GM21717 (cell line): ENCODE measurements at regions not wholly inside any gene's neighbourhood (a gene's known extent, or its start where the extent isn't known, plus 50 kb on each side); places are given as distances from the start of the nearest gene placed in this dataset.
"Not testable (repeated sequence)": the region's sequence is repeated elsewhere in the genome, so short reads cannot be mapped to it uniquely, and the experiment has no call there.

Experiments
- ATAC-seq: cut with Tn5 transposase; IDR thresholded peaks from one replicate; pipeline ENCODE4 v1.9.1; 2021; ENCODE audit warnings: mild to moderate bottlenecking, moderate library complexity; ENCODE audit not compliant: unreplicated experiment

GRCh38 chr2:142668420-142668819 lies 209.0 kb upstream of the KYNU start:
- no peak for ATAC-seq

- ATAC-seq, result no peak
Observed at GRCh38 chr2:142665241-142665640, 212.2 kb upstream of the KYNU start.

DNA sequence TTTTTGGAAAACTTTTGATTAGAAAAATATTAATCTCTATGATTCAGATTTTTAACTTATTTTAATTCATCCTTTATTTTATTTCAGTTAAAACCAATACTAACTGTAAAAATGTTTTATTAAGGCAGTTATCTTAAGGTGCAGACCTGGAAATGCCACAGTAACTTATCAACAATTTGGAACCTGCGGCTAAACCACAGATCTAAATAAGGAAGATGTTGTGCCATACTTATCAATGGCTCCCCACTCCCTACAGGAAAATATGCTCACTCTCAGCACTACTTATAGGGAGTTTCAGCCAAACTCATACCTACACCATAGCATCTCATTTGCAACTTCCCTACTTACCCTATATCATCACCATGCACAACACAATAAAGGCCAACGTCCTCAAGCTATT lies 226.9 kb upstream of the KYNU start:
- no peak for ATAC-seq

DNA sequence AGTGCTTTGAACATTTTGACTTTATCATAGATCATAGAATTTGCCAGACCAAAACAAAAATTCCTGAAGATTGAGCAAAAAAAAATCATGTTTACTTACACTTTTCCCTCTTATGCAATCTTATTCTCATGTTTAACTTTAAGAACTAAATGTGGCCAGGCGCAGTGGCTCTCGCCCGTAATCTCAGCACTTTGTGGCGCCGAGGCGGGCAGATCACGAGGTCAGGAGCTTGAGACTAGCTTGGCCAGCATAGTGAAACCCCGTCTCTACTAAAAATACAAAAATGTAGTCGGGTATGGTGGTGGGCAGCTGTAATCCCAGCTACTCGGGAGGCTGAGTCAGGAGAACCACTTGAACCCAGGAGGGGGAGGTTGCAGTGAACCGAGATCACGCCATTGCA lies 227.9 kb upstream of the KYNU start:
- ATAC-seq, result no peak

DNA sequence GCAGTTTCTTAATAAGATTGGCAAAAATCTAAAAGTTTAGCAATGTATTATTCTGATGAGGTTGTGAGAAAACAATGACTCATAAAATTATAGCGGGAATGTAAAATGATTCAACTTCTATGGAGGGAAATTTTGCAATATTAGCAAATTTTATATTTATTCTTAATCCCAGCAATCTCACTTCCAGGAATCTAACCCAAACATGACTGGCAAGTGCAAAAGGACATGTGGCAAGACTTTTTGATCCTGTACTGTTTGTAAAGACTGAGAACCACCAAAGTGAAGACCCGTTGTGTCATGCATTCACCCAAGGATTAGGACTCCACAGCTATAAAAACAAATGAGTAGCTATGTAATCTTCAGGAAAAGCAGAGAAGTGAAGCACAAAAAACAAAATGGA lies 234.8 kb upstream of the KYNU start:
- no peak for ATAC-seq

DNA sequence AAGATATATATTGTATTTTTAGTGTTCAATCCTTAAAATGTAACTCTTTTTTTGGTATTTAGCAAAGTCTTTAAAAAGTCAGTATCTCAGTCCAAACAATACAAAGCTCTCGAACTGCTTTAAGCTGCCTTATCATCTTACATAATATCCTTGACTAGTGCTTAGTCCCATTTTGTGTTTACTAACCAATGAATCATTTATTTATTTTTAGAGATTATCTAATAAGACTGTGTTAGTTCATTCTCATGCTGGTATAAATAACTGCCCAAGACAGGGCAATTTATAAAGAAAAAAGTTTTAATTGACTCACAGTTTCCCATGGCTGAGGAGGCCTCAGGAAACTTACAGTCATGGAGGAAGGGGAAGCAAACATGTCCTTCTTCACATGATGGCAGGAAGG lies 248.3 kb upstream of the KYNU start:
- no peak for ATAC-seq

GRCh38 chr2:142621287-142621686 lies 256.2 kb upstream of the KYNU start:
- no peak for ATAC-seq

- no peak for ATAC-seq
Observed at GRCh38 chr2:142617461-142617860, 260.0 kb upstream of the KYNU start.

DNA sequence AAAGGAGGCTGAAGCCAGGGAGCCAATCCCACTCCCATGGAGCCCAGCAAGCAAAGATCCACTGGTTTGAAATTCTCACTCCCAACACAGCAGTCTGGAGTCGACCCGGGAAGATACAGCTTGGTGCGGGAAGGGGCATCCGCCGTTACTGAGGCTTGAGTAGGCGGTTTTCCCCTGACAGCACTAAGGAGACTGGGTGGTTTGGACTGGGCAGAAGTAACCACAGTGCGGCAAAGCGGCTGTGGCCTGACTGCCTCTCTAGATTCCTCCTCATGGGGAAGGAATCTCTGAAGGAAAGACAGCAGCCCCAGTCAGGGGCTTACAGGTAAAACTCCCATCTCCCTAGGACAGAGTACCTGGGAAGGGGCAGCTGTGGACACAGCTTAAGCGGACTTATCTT lies 261.6 kb upstream of the KYNU start:
- no peak for ATAC-seq

DNA sequence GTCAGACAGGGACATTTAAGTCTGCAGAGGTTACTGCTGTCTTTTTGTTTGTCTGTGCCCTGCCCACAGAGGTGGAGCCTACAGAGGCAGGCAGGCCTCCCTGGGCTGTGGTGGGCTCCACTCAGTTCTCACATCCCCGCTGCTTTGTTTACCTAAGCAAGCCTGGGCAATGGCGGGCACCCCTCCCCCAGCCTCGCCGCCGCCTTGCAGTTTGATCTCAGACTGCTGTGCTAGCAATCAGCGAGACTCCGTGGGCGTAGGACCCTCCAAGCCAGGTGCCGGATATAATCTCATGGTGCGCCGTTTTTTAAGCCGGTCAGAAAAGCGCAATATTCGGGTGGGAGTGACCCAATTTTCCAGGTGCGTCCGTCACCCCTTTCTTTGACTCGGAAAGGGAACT lies 264.3 kb upstream of the KYNU start:
- not testable (repeated sequence) for ATAC-seq

GRCh38 chr2:142605421-142605820 lies 272.0 kb upstream of the KYNU start:
- ATAC-seq, result no peak

DNA sequence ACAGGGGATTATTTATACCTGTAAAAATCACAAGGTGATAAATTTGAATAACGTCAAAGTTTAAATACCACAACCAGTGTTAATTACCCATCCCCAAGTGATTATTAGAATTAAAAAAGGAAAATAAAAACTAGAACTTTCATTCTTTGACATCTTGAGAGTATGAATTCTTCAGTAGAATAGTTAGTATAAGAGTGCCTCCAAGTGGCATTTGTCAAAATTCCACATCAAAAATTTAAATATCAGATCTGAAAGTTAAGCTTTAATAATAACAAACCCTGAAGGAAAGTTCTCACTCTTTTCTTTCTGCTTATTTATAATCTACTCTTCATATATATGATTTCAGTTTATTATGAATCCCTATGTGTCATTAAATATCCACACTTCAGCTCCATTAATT lies 273.7 kb upstream of the KYNU start:
- ATAC-seq, result no peak

- no peak for ATAC-seq
Observed at GRCh38 chr2:142602418-142602989, 275.0 kb upstream of the KYNU start.

GRCh38 chr2:142601794-142602193 lies 275.7 kb upstream of the KYNU start:
- ATAC-seq, result no peak

DNA sequence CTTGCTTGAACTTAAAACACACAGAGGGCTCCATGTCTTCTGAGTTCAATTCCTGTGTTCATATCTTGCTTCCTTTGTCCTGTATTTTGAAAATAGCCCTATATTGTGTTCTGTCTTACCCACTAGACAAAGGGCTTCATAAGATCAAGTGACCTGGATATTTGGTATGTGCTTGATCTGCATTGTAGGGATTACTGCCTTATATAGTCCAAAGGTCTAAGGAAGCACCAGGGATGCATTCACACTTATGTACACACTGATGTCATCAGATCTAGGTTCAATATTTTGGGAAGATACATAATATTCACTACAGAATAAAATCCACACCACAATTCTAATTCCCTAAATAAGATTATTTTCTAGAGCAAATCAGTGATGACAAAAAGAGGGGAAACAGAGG lies 278.0 kb upstream of the KYNU start:
- no peak for ATAC-seq

DNA sequence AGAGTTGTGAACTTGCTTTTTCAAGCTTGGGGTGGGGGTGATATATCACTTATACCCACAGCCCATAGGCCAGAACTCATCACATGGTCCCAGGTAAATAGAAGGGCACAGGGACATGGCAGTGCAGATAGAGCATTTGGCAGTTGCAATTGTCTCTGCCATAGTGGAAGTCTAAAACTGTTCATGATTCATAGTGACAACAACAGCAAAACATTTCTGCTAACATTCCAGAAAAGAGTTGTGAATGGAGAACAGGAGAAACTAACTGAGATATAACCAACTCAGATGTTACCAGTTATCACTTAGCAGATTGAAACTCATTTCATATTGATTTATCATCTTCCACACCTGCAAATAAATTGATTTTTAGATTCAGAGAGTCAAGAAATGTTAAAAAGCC lies 278.6 kb upstream of the KYNU start:
- no peak for ATAC-seq

GRCh38 chr2:142596334-142597088 lies 281.0 kb upstream of the KYNU start:
- ATAC-seq, result no peak

- no peak for ATAC-seq
Observed at GRCh38 chr2:142594935-142595334, 282.5 kb upstream of the KYNU start.

- no peak for ATAC-seq
Observed at GRCh38 chr2:142592171-142592570, 285.3 kb upstream of the KYNU start.

- ATAC-seq, result no peak
Observed at GRCh38 chr2:142591420-142591819, 286.0 kb upstream of the KYNU start.

GRCh38 chr2:142588269-142588668 lies 289.2 kb upstream of the KYNU start:
- no peak for ATAC-seq

DNA sequence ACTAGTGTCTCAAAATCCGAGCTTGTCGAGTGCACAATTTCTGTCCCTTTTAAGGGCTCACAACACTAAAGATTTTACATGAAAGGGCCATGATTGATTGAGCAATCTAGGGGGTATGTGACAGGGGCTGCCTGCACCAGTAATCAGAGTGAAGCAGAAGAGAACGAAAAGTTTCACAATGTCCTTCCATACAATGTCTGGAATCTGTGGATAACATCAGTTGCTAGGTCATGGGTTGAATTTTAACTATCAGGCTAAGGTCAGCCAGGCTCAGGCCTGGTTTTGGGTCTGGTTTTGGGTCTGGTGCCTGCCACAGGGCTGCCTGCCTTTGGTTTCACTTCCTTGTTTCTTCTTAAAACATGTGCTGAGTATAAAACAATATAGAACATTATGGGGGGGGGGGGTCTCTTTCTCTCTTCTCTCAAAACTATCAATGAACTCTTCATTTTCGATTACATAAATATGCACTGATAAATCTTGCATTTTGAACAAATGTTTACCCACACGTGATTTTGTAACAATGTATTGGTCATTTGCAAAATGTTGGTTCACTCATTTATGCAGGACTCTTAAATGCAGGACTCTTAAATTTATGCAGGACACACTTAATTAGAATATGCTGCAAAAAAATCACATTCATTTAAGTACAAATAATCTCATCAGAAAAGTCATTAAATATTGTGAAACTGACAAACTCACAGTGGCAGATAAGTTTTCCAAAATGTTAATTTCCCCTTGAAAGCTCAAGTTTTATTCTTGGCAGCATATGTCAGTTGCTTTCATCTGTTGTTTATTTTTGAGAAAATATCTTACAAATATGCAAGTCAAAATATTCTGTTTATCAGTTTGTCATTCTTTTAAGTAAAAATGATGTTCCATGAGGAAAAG lies 290.5 kb upstream of the KYNU start:
- no peak for ATAC-seq
